ENCODE measurements at regions not wholly inside any gene's neighbourhood (a gene's known extent, or its start where the extent isn't known, plus 50 kb on each side); places are given as distances from the start of the nearest gene placed in this dataset.

- Histone ChIP-seq H3K4ac (ENCODE audit: low read depth, low read length) (no peak overlapping the region), H3K23ac (ENCODE audit: low read length) (no peak overlapping the region), H2AFZ (ENCODE audit: insufficient read depth, low read length, poor library complexity) (no peak overlapping the region), H3K36me3 (ENCODE audit: control insufficient read depth in 1 of 2, insufficient read depth in 2 of 2, low read length in 2 of 2) (no peaks in the 10 kb centered on the region), H2BK12ac (ENCODE audit: low read length) (no peak overlapping the region), H4K91ac (ENCODE audit: low read depth, low read length) (no peak overlapping the region), H3K4me2 (ENCODE audit: low read length) (no peak overlapping the region), H3K9ac (ENCODE audit: low read length) (no peak overlapping the region), H3K9me3 (ENCODE audit: insufficient read depth, low read depth, low read length) (no peaks in the 10 kb centered on the region), H3K27ac (ENCODE audit: low read depth, low read length) (no peak overlapping the region), H3K18ac (ENCODE audit: low read length) (no peak overlapping the region), H3K79me1 (ENCODE audit: low read length) (no peaks in the 10 kb centered on the region), H2BK120ac (ENCODE audit: insufficient read depth, low read length, poor library complexity) (no peak overlapping the region), H4K8ac (ENCODE audit: low read depth, low read length) (no peak overlapping the region), H2AK5ac (ENCODE audit: low read length) (no peak overlapping the region), H3K27me3 (ENCODE audit: insufficient read depth, low read length) (no peaks in the 10 kb centered on the region), H3K14ac (ENCODE audit: low read length) (no peak overlapping the region), H3K4me3 (ENCODE audit: low read depth, low read length) (no peak overlapping the region), H3K79me2 (ENCODE audit: control insufficient read depth, insufficient read depth, low read length, poor library complexity) (no peaks in the 10 kb centered on the region), H2BK5ac (ENCODE audit: low read depth, low read length, poor library complexity) (no peak overlapping the region), H4K12ac (ENCODE audit: low read depth, low read length) (no peak overlapping the region), H3K4me1 (ENCODE audit: control insufficient read depth in 1 of 2, insufficient read depth in 2 of 2, low read length in 2 of 2) (no peaks in the 10 kb centered on the region)
- no CpG with 5 or more reads among the region's 9 CpGs for WGBS (ENCODE audit: extremely low coverage, insufficient coverage, insufficient read length)
- DNase-seq: no peak
Observed at GRCh38 chr1:239516579-239516978, 130.2 kb downstream of the CHRM3 start.

GRCh38 chr1:239526391-239526790 is 140.0 kb downstream of the CHRM3 start:
- DNase-seq: no peak
- Histone ChIP-seq H2AFZ (ENCODE audit: insufficient read depth, low read length, poor library complexity) (no peak overlapping the region), H3K79me1 (ENCODE audit: low read length) (no peaks in the 10 kb centered on the region), H3K4me1 (ENCODE audit: control insufficient read depth in 1 of 2, insufficient read depth in 2 of 2, low read length in 2 of 2) (no peaks in the 10 kb centered on the region), H4K91ac (ENCODE audit: low read depth, low read length) (no peak overlapping the region), H3K9me3 (ENCODE audit: insufficient read depth, low read depth, low read length) (no peaks in the 10 kb centered on the region), H4K8ac (ENCODE audit: low read depth, low read length) (no peak overlapping the region), H3K27me3 (ENCODE audit: insufficient read depth, low read length) (no peaks in the 10 kb centered on the region), H2BK5ac (ENCODE audit: low read depth, low read length, poor library complexity) (no peak overlapping the region), H3K27ac (ENCODE audit: low read depth, low read length) (no peak overlapping the region), H2AK5ac (ENCODE audit: low read length) (no peak overlapping the region), H3K14ac (ENCODE audit: low read length) (no peak overlapping the region), H2BK120ac (ENCODE audit: insufficient read depth, low read length, poor library complexity) (no peak overlapping the region), H3K23ac (ENCODE audit: low read length) (no peak overlapping the region), H3K36me3 (ENCODE audit: control insufficient read depth in 1 of 2, insufficient read depth in 2 of 2, low read length in 2 of 2) (no peaks in the 10 kb centered on the region), H3K18ac (ENCODE audit: low read length) (no peak overlapping the region), H4K12ac (ENCODE audit: low read depth, low read length) (no peak overlapping the region), H3K9ac (ENCODE audit: low read length) (no peak overlapping the region), H3K4ac (ENCODE audit: low read depth, low read length) (no peak overlapping the region), H3K4me2 (ENCODE audit: low read length) (no peak overlapping the region), H3K79me2 (ENCODE audit: control insufficient read depth, insufficient read depth, low read length, poor library complexity) (no peaks in the 10 kb centered on the region), H3K4me3 (ENCODE audit: low read depth, low read length) (no peak overlapping the region), H2BK12ac (ENCODE audit: low read length) (no peak overlapping the region)
- WGBS (ENCODE audit: extremely low coverage, insufficient coverage, insufficient read length): no CpG with 5 or more reads among the region's 4 CpGs

- Histone ChIP-seq H3K9ac (ENCODE audit: low read length) (no peak overlapping the region), H4K91ac (ENCODE audit: low read depth, low read length) (no peak overlapping the region), H3K4me1 (ENCODE audit: control insufficient read depth in 1 of 2, insufficient read depth in 2 of 2, low read length in 2 of 2) (no peaks in the 10 kb centered on the region), H3K4ac (ENCODE audit: low read depth, low read length) (no peak overlapping the region), H4K12ac (ENCODE audit: low read depth, low read length) (no peak overlapping the region), H3K14ac (ENCODE audit: low read length) (no peak overlapping the region), H2BK12ac (ENCODE audit: low read length) (no peak overlapping the region), H3K4me3 (ENCODE audit: low read depth, low read length) (no peak overlapping the region), H2AFZ (ENCODE audit: insufficient read depth, low read length, poor library complexity) (no peak overlapping the region), H2BK5ac (ENCODE audit: low read depth, low read length, poor library complexity) (no peak overlapping the region), H3K27me3 (ENCODE audit: insufficient read depth, low read length) (no peaks in the 10 kb centered on the region), H2BK120ac (ENCODE audit: insufficient read depth, low read length, poor library complexity) (no peak overlapping the region), H3K79me2 (ENCODE audit: control insufficient read depth, insufficient read depth, low read length, poor library complexity) (no peaks in the 10 kb centered on the region), H3K18ac (ENCODE audit: low read length) (no peak overlapping the region), H3K23ac (ENCODE audit: low read length) (no peak overlapping the region), H3K27ac (ENCODE audit: low read depth, low read length) (no peak overlapping the region), H3K36me3 (ENCODE audit: control insufficient read depth in 1 of 2, insufficient read depth in 2 of 2, low read length in 2 of 2) (no peaks in the 10 kb centered on the region), H4K8ac (ENCODE audit: low read depth, low read length) (no peak overlapping the region), H3K4me2 (ENCODE audit: low read length) (no peak overlapping the region), H3K79me1 (ENCODE audit: low read length) (no peaks in the 10 kb centered on the region), H3K9me3 (ENCODE audit: insufficient read depth, low read depth, low read length) (no peaks in the 10 kb centered on the region), H2AK5ac (ENCODE audit: low read length) (no peak overlapping the region)
- DNase-seq: no peak
- no CpG with 5 or more reads among the region's 3 CpGs for WGBS (ENCODE audit: extremely low coverage, insufficient coverage, insufficient read length)
Observed at GRCh38 chr1:239527051-239527693, 140.8 kb downstream of the CHRM3 start.

- Histone ChIP-seq H2BK120ac (ENCODE audit: insufficient read depth, low read length, poor library complexity) (no peak overlapping the region), H3K79me1 (ENCODE audit: low read length) (no peaks in the 10 kb centered on the region), H3K4me1 (ENCODE audit: control insufficient read depth in 1 of 2, insufficient read depth in 2 of 2, low read length in 2 of 2) (peaks cover 0 to 3% of the 10 kb centered on the region in 2 experiments), H3K79me2 (ENCODE audit: control insufficient read depth, insufficient read depth, low read length, poor library complexity) (no peaks in the 10 kb centered on the region), H4K8ac (ENCODE audit: low read depth, low read length) (no peak overlapping the region), H3K4ac (ENCODE audit: low read depth, low read length) (no peak overlapping the region), H3K23ac (ENCODE audit: low read length) (no peak overlapping the region), H2BK5ac (ENCODE audit: low read depth, low read length, poor library complexity) (no peak overlapping the region), H3K4me2 (ENCODE audit: low read length) (no peak overlapping the region), H3K9me3 (ENCODE audit: insufficient read depth, low read depth, low read length) (no peaks in the 10 kb centered on the region), H3K27me3 (ENCODE audit: insufficient read depth, low read length) (no peaks in the 10 kb centered on the region), H2BK12ac (ENCODE audit: low read length) (no peak overlapping the region), H3K36me3 (ENCODE audit: control insufficient read depth in 1 of 2, insufficient read depth in 2 of 2, low read length in 2 of 2) (no peaks in the 10 kb centered on the region), H3K27ac (ENCODE audit: low read depth, low read length) (no peak overlapping the region), H3K4me3 (ENCODE audit: low read depth, low read length) (no peak overlapping the region), H3K9ac (ENCODE audit: low read length) (no peak overlapping the region), H4K91ac (ENCODE audit: low read depth, low read length) (no peak overlapping the region), H2AFZ (ENCODE audit: insufficient read depth, low read length, poor library complexity) (no peak overlapping the region), H3K18ac (ENCODE audit: low read length) (no peak overlapping the region), H2AK5ac (ENCODE audit: low read length) (no peak overlapping the region), H4K12ac (ENCODE audit: low read depth, low read length) (no peak overlapping the region), H3K14ac (ENCODE audit: low read length) (no peak overlapping the region)
- DNase-seq: no peak
- no CpG with 5 or more reads among the region's 5 CpGs for WGBS (ENCODE audit: extremely low coverage, insufficient coverage, insufficient read length)
Observed at GRCh38 chr1:239536165-239536849, 149.9 kb downstream of the CHRM3 start.

Measured in trophoblast cell (in vitro differentiated cells and primary cell).